Breast epithelium (tissue), 4 donors: ENCODE measurements at regions not wholly inside any gene's neighbourhood (a gene's known extent, or its start where the extent isn't known, plus 50 kb on each side); places are given as distances from the start of the nearest gene placed in this dataset.
"Not testable (repeated sequence)": the region's sequence is repeated elsewhere in the genome, so short reads cannot be mapped to it uniquely, and the experiment has no call there.

Source experiments
- DNase-seq, 2 donors: peaks; one replicate each; pipeline ENCODE4 v3.0.0-alpha.2; 2019; ENCODE audit warnings: low spot score in 2 of 2
- H3K27ac ChIP-seq, 2 donors: fragments of 200-600 bp; sonication (generic) in 1 of 2; one replicate each; pipeline ENCODE4 v1.5.1; 2016 to 2019; ENCODE audit warnings: mild to moderate bottlenecking in 1 of 2
- H3K27me3 ChIP-seq, 2 donors: fragments of 200-600 bp; sonication (generic) in 1 of 2; one replicate each; pipeline versions ENCODE4 v1.5.1 to v1.6.0; 2017 to 2019; ENCODE audit warnings: control low read depth in 1 of 2, mild to moderate bottlenecking in 1 of 2
- H3K36me3 ChIP-seq: fragments of 200-600 bp; one replicate; pipeline ENCODE4 v1.5.1; 2019
- H3K4me1 ChIP-seq, 2 donors: fragments of 200-600 bp; sonication (generic); one replicate each; pipeline ENCODE4 v1.5.1; 2016 to 2019; ENCODE audit warnings: control low read depth in 1 of 2
- H3K4me3 ChIP-seq, 3 donors: fragments of 200-600 bp; sonication (generic); 1 replicate in 2 of 3; 2 replicates in 1 of 3; pipeline ENCODE4 v1.5.1; 2016 to 2019; ENCODE audit warnings: mild to moderate bottlenecking in 3 of 3, moderate library complexity in 2 of 3
- H3K9me3 ChIP-seq, 2 donors: fragments of 200-600 bp; sonication (generic) in 1 of 2; one replicate each; pipeline ENCODE4 v1.5.1; 2016 to 2019; ENCODE audit warnings: control low read depth in 1 of 2
- POLR2A ChIP-seq: fragments of 450-650 bp; IDR thresholded peaks from one replicate; pipeline ENCODE4 v1.6.1; 2016; ENCODE audit warnings: antibody characterized with exemption, mild to moderate bottlenecking, moderate library complexity
- POLR2AphosphoS5 ChIP-seq, 3 donors: sonication (generic); formaldehyde crosslinking; IDR thresholded peaks; one replicate each; pipeline ENCODE4 v1.6.1; 2017; ENCODE audit warnings: antibody characterized with exemption in 3 of 3
- intact Hi-C: fragments of 100-400 bp; cut with DNase I; formaldehyde crosslinking; loops from one replicate; pipeline ENCODE4 v1.15.1; 2023; ENCODE audit warnings: low total_unique reads
- TF ChIP-seq, protein P1 (sequence below), 3 donors: fragments of 450-650 bp; IDR thresholded peaks; one replicate each; pipeline ENCODE4 v1.5.1; 2016 to 2017; ENCODE audit warnings: antibody characterized with exemption in 3 of 3, mild to moderate bottlenecking in 3 of 3, moderate library complexity in 3 of 3

DNA sequence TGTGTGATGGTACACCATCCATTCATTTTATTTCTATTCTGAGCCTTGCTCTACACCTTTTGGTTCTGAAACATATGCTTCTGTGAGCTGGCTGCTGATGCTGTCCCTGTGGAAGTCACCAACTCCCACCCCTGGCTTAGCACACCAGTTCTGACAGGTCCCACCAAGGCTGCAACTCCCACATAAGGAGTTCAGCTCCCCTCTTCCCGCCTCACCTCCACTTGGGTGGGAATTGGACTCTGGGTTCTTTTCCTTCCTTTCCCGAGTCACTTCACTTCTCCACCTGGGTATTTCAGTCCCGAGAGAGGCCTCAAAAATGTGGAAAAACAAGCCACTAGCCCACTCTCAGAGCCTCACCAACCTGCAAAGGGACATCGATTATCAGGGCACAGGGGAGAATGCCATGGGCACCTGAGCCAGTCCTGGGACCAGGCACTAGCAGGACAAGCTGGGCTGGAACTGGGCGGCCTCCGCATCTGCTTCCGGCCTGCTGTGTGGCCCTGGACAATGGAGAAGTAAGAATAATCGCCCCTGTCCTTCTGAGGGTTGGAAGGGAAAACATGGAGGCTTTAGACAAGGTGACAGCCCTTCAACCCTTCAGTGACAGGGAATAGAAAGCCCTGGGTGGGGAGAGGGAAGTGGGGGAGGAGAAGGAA, 80.1 kb downstream of the IGLL1 start:
- H3K36me3 ChIP-seq = no peaks in the 10 kb centered on the region
- no peaks in the 10 kb centered on the region for H3K9me3 ChIP-seq
- no peaks in the 10 kb centered on the region for H3K27me3 ChIP-seq
- intact Hi-C loops = no loop called here
- DNase-seq = no peak
- H3K27ac ChIP-seq = peak overlapping the region; percentile 19 to 29
- TF ChIP-seq POLR2AphosphoS5 (IDR thresholded peaks at IDR 0.05) = no peak
- TF ChIP-seq, protein P1, sequence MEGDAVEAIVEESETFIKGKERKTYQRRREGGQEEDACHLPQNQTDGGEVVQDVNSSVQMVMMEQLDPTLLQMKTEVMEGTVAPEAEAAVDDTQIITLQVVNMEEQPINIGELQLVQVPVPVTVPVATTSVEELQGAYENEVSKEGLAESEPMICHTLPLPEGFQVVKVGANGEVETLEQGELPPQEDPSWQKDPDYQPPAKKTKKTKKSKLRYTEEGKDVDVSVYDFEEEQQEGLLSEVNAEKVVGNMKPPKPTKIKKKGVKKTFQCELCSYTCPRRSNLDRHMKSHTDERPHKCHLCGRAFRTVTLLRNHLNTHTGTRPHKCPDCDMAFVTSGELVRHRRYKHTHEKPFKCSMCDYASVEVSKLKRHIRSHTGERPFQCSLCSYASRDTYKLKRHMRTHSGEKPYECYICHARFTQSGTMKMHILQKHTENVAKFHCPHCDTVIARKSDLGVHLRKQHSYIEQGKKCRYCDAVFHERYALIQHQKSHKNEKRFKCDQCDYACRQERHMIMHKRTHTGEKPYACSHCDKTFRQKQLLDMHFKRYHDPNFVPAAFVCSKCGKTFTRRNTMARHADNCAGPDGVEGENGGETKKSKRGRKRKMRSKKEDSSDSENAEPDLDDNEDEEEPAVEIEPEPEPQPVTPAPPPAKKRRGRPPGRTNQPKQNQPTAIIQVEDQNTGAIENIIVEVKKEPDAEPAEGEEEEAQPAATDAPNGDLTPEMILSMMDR (IDR thresholded peaks at IDR 0.05) = no peak
- TF ChIP-seq POLR2A = no peak
- no peak overlapping the region for H3K4me3 ChIP-seq
- peaks cover 0 to 10% of the 10 kb centered on the region in 2 donors for H3K4me1 ChIP-seq

DNA sequence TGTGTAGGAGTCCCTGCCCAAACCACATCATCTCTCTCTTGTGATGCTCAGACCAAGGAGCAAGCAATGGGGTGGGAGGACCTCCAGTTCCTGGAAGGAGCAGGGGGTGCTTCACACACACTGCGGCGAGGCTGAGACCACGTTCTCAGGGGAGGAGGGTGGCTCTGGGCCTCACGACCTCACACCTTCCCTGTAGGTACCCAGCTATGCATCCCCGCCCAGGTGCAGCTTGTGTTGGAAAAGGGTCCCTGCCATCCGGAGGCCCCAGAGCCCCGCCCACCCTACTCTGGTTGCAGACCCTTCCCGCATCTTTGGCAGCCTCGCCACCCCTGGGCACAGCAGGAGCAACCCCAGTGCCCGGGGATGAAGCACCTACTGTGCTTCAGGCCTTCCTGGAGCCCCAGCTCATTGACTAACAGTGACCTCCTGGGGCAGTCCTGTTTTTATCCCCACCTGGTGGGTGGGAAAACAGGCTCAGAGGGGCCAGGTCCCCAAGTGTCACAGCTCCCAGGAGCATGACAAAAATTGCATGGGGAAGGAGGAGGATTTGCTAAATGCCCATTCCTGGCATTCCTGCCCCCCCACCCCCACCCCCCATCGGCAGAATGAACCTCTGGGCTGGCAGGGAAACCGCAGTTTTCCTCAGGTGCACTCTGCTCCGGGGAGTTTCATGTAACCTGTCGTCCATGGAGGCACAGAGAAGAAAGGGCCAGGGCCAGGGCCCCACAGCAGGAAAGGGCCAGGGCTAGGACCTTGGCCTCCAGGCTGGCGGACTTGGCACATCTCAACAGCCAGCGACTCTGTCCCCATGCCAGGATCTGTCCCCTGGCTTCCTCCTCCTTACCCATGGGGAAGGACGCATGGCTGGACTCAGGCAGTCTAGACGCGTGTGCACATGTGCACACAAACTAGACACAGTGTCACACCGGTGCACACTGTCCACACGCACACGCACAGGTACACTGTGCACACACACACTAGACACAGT, 81.0 kb downstream of the IGLL1 start:
- Histone ChIP-seq H3K9me3 (no peaks in the 10 kb centered on the region), H3K4me1 (peaks cover 0 to 10% of the 10 kb centered on the region in 2 donors), H3K27me3 (no peaks in the 10 kb centered on the region), H3K4me3 (no peak overlapping the region), H3K36me3 (no peaks in the 10 kb centered on the region), H3K27ac (peak overlapping the region; percentile 29 to 32)
- TF ChIP-seq, protein P1 (IDR thresholded peaks at IDR 0.05) = no peak
- TF ChIP-seq POLR2AphosphoS5 (IDR thresholded peaks at IDR 0.05) (no peak), POLR2A (no peak)
- intact Hi-C loops = no loop called here
- DNase-seq = peak in 1 of 2 donors; percentile 20

DNA sequence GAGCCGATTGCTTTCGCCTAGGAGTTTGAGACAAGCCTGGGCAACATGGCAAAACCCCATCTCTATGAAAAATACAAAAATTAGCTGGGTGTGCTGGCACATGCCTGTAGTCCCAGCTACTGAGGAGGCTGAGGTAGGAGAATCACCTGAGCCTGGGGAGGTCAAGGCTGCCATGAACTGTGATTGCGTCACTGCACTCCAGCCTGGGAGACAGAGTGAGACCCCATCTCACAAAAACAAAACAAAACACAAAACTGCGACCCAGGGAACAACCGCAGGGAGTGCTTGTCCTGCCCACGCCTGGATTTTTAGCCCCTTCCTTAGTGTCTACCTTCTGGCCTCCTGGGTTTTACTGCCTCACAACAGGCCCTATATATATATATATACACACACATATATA, 82.2 kb downstream of the IGLL1 start:
- H3K36me3 ChIP-seq, H3K27ac ChIP-seq, DNase-seq, intact Hi-C loops, H3K9me3 ChIP-seq, H3K4me1 ChIP-seq, H3K4me3 ChIP-seq, H3K27me3 ChIP-seq: not testable (repeated sequence)

- intact Hi-C loops = no loop called here
- H3K9me3 ChIP-seq = no peaks in the 10 kb centered on the region
- peaks cover 0 to 10% of the 10 kb centered on the region in 2 donors for H3K4me1 ChIP-seq
- DNase-seq = no peak
- H3K36me3 ChIP-seq = no peaks in the 10 kb centered on the region
- no peak overlapping the region for H3K4me3 ChIP-seq
- no peaks in the 10 kb centered on the region for H3K27me3 ChIP-seq
- TF ChIP-seq, protein P1 (IDR thresholded peaks at IDR 0.05) = no peak
- TF ChIP-seq POLR2AphosphoS5 (IDR thresholded peaks at IDR 0.05) (no peak), POLR2A (no peak)
- no peak overlapping the region for H3K27ac ChIP-seq
These were observed 82.8 kb downstream of the IGLL1 start for GRCh38 chr22:23497016-23497885.

DNA sequence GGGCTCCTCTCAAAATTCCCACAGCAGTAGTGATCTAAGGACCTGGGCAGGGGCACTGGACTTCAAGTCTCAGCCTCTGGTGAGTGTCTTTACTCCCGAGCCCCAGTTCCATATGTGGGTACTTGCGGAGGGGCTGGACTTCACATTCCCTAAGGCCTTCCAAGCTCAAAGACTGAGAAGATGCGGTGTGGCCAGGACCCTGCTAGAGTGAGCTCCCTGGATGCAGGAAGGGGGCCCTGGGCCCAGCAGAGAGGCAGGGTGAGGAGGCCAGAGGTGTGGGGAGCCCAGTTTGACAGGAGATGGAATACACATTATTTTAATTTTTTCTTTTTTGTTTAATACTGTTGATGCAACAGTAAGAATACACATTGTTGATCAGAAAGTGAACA, 83.7 kb downstream of the IGLL1 start:
- Histone ChIP-seq H3K27ac (no peak overlapping the region), H3K9me3 (no peaks in the 10 kb centered on the region), H3K27me3 (no peaks in the 10 kb centered on the region), H3K4me1 (peaks cover 0 to 10% of the 10 kb centered on the region in 2 donors), H3K36me3 (no peaks in the 10 kb centered on the region), H3K4me3 (no peak overlapping the region)
- DNase-seq = no peak
- TF ChIP-seq, protein P1 (IDR thresholded peaks at IDR 0.05) = no peak
- TF ChIP-seq POLR2A = no peak
- no peak for TF ChIP-seq POLR2AphosphoS5 (IDR thresholded peaks at IDR 0.05)
- intact Hi-C loops = no loop called here
